ENCODE measurements at regions not wholly inside any gene's neighbourhood (a gene's known extent, or its start where the extent isn't known, plus 50 kb on each side); places are given as distances from the start of the nearest gene placed in this dataset.
A peak's percentile ranks its signal among the peaks of the same experiment; 100 is the strongest.

- no peak overlapping the region for H3K27ac ChIP-seq
- no peak for DNase-seq
These were observed 158.1 kb upstream of the SLC39A10 start for GRCh38 chr2:195498839-195499490.

DNA sequence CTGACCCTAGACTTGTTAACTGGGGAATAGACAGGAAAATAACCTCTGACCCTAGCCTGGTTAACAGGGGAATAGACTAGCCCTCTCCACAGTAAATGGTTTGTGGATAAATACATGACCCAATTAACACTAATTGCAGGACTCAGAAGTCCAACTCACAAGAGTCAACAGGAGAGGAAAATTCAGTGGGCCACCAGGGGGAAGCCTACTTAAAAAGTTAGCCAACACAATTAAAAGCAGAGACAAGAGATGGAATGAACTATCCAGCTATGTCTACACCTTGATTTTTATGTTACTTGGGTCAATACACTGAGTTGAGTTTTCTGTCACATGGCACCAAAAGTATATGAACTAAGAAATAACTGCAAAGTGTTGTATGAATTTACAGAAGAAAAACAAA is 158.8 kb upstream of the SLC39A10 start:
- Histone ChIP-seq H3K27me3 (ENCODE audit: insufficient read depth, low read depth, severe bottlenecking) (no peaks in the 10 kb centered on the region), H3K27ac (no peak overlapping the region), H3K36me3 (no peaks in the 10 kb centered on the region), H3K9me3 (ENCODE audit: severe bottlenecking) (no peaks in the 10 kb centered on the region), H3K4me3 (ENCODE audit: low read depth, low read length) (no peak overlapping the region)
- TF ChIP-seq CTCF (IDR thresholded peaks at IDR 0.05; ENCODE audit: low read depth, low read length), result no peak
- peak; percentile 23 for DNase-seq

More at GRCh38 chr2:195498839-195499490, 158.1 kb upstream of the SLC39A10 start:
- Histone ChIP-seq H3K36me3 (no peaks in the 10 kb centered on the region), H3K27me3 (ENCODE audit: insufficient read depth, low read depth, severe bottlenecking) (no peaks in the 10 kb centered on the region), H3K9me3 (ENCODE audit: severe bottlenecking) (no peaks in the 10 kb centered on the region), H3K4me3 (ENCODE audit: low read depth, low read length) (no peak overlapping the region)
- TF ChIP-seq CTCF (IDR thresholded peaks at IDR 0.05; ENCODE audit: low read depth, low read length), result no peak

DNA sequence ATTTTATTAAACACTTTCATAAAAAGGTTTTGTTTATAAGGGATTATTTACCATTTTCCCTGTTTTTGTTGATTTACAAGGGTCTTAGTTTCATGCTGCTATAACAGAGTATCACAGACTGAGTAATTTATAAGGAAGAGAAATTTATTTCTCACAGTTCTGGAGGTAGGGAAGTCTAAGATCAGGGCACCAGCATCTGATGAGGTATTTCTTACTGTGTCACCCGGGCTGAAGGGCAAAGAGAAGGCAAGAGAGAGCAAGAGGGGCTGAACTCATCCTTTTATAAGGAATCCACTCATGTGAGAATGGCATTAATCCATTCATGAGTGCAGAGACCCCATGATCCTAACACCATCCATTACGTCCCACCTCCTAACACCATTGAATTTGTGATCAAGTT is 160.0 kb upstream of the SLC39A10 start:
- Histone ChIP-seq H3K36me3 (no peaks in the 10 kb centered on the region), H3K27ac (no peak overlapping the region), H3K27me3 (ENCODE audit: insufficient read depth, low read depth, severe bottlenecking) (no peaks in the 10 kb centered on the region)

GRCh38 chr2:195495966-195496365 is 161.1 kb upstream of the SLC39A10 start:
- H3K4me3 ChIP-seq (ENCODE audit: low read depth, low read length), result no peak overlapping the region
- H3K9me3 ChIP-seq (ENCODE audit: severe bottlenecking), result no peaks in the 10 kb centered on the region
- no peaks in the 10 kb centered on the region for H3K36me3 ChIP-seq
- DNase-seq, result no peak
- no peaks in the 10 kb centered on the region for H3K27me3 ChIP-seq (ENCODE audit: insufficient read depth, low read depth, severe bottlenecking)
- no peak for TF ChIP-seq CTCF (IDR thresholded peaks at IDR 0.05; ENCODE audit: low read depth, low read length)
- no peak overlapping the region for H3K27ac ChIP-seq

More for the DNA sequence above, 160.0 kb upstream of the SLC39A10 start:
- Histone ChIP-seq H3K4me3 (ENCODE audit: low read depth, low read length) (no peak overlapping the region), H3K9me3 (ENCODE audit: severe bottlenecking) (no peaks in the 10 kb centered on the region)
- DNase-seq, result no peak
- no peak for TF ChIP-seq CTCF (IDR thresholded peaks at IDR 0.05; ENCODE audit: low read depth, low read length)

DNA sequence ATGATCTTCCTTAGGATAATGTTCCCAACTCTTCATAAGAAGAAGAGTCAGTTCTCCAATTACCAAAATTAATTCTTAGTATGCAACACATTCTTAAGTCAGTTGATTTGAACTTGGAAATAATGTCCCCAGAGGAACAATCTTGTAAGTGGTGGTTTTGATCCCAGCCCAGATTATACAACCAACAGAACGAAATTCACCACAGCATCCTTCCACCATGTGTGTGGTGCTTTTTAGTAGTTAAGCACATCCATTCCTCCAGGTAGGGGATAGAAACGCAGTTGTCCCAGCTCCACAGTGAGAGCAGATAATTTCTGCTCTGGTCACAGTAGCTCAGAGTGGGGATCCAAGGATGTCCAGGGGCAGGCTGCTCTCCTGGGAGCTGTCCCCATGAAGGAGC is 161.7 kb upstream of the SLC39A10 start:
- Histone ChIP-seq H3K36me3 (no peaks in the 10 kb centered on the region), H3K4me3 (ENCODE audit: low read depth, low read length) (no peak overlapping the region), H3K9me3 (ENCODE audit: severe bottlenecking) (no peaks in the 10 kb centered on the region), H3K27me3 (ENCODE audit: insufficient read depth, low read depth, severe bottlenecking) (no peaks in the 10 kb centered on the region), H3K27ac (no peak overlapping the region)
- no peak for TF ChIP-seq CTCF (IDR thresholded peaks at IDR 0.05; ENCODE audit: low read depth, low read length)
- no peak for DNase-seq

- no peaks in the 10 kb centered on the region for H3K36me3 ChIP-seq
- no peak overlapping the region for H3K27ac ChIP-seq
- no peak for DNase-seq
- no peaks in the 10 kb centered on the region for H3K9me3 ChIP-seq (ENCODE audit: severe bottlenecking)
- H3K4me3 ChIP-seq (ENCODE audit: low read depth, low read length), result no peak overlapping the region
- TF ChIP-seq CTCF (IDR thresholded peaks at IDR 0.05; ENCODE audit: low read depth, low read length), result no peak
- no peaks in the 10 kb centered on the region for H3K27me3 ChIP-seq (ENCODE audit: insufficient read depth, low read depth, severe bottlenecking)
These were observed 162.6 kb upstream of the SLC39A10 start for GRCh38 chr2:195494451-195494850.

Measured in WERI-Rb-1 (cell line).